Suprapubic skin (tissue), 4 donors: ENCODE measurements at regions not wholly inside any gene's neighbourhood (a gene's known extent, or its start where the extent isn't known, plus 50 kb on each side); places are given as distances from the start of the nearest gene placed in this dataset.
A peak's percentile ranks its signal among the peaks of the same experiment; 100 is the strongest.

Experiments used
- DNase-seq, 2 donors: peaks; one replicate each; pipeline ENCODE4 v3.0.0-alpha.2; 2019; ENCODE audit warnings: low spot score in 2 of 2
- H3K27ac ChIP-seq: fragments of 200-600 bp; sonication (generic); one replicate; pipeline ENCODE4 v1.5.1; 2019
- H3K27me3 ChIP-seq: fragments of 200-600 bp; sonication (generic); one replicate; pipeline ENCODE4 v1.5.1; 2019
- H3K36me3 ChIP-seq: fragments of 200-600 bp; sonication (generic); one replicate; pipeline ENCODE4 v1.5.1; 2019
- H3K4me1 ChIP-seq: fragments of 200-600 bp; sonication (generic); one replicate; pipeline ENCODE4 v1.5.1; 2019
- H3K4me3 ChIP-seq: fragments of 200-600 bp; sonication (generic); one replicate; pipeline ENCODE4 v1.5.1; 2019; ENCODE audit warnings: mild to moderate bottlenecking
- H3K9me3 ChIP-seq: fragments of 200-600 bp; sonication (generic); one replicate; pipeline ENCODE4 v1.5.1; 2019
- CTCF ChIP-seq, 2 donors: fragments of 200-600 bp in 1 of 2; fragments of 450-650 bp in 1 of 2; sonication (generic) in 1 of 2; IDR thresholded peaks; one replicate each; pipeline ENCODE4 v1.5.1; 2016 to 2019; ENCODE audit warnings: antibody characterized with exemption in 2 of 2, mild to moderate bottlenecking in 1 of 2, moderate library complexity in 1 of 2
- EP300 ChIP-seq: sonication (generic); formaldehyde crosslinking; IDR thresholded peaks from one replicate; pipeline ENCODE4 v1.6.1; 2017; ENCODE audit warnings: antibody characterized with exemption
- POLR2A ChIP-seq, 2 donors: fragments of 450-650 bp; IDR thresholded peaks; one replicate each; pipeline ENCODE4 v1.6.1; 2017; ENCODE audit warnings: antibody characterized with exemption in 2 of 2, mild to moderate bottlenecking in 2 of 2, moderate library complexity in 2 of 2
- POLR2AphosphoS5 ChIP-seq, 3 donors: sonication (generic); formaldehyde crosslinking; IDR thresholded peaks; one replicate each; pipeline ENCODE4 v1.6.1; 2017; ENCODE audit warnings: antibody characterized with exemption in 3 of 3
- WGBS: methylation state at CpG from one replicate; pipeline ENCODE4 v1.1.5; 2018; 5-methylcytosine and 5-hydroxymethylcytosine counted together

- TF ChIP-seq POLR2AphosphoS5 (IDR thresholded peaks at IDR 0.05) (no peak), POLR2A (IDR thresholded peaks at IDR 0.05) (no peak), EP300 (no peak), CTCF (IDR thresholded peaks at IDR 0.05) (no peak)
- H3K4me1 ChIP-seq = no peaks in the 10 kb centered on the region
- no peak overlapping the region for H3K4me3 ChIP-seq
- no peaks in the 10 kb centered on the region for H3K9me3 ChIP-seq
- H3K27ac ChIP-seq = no peak overlapping the region
- WGBS = 84% methylated on average over 5 of the region's 5 CpGs
- no peaks in the 10 kb centered on the region for H3K27me3 ChIP-seq
- DNase-seq = no peak
- no peaks in the 10 kb centered on the region for H3K36me3 ChIP-seq
These were observed 109.5 kb downstream of the FANCF start for GRCh38 chr11:22516111-22516510.

GRCh38 chr11:22512457-22512856, 113.2 kb downstream of the FANCF start:
- no peaks in the 10 kb centered on the region for H3K27me3 ChIP-seq
- H3K4me1 ChIP-seq = peaks cover 5% of the 10 kb centered on the region
- no peaks in the 10 kb centered on the region for H3K9me3 ChIP-seq
- TF ChIP-seq CTCF (IDR thresholded peaks at IDR 0.05) (no peak), POLR2A (IDR thresholded peaks at IDR 0.05) (no peak), POLR2AphosphoS5 (IDR thresholded peaks at IDR 0.05) (no peak), EP300 (no peak)
- no peak overlapping the region for H3K4me3 ChIP-seq
- DNase-seq = no peak
- no peak overlapping the region for H3K27ac ChIP-seq
- no peaks in the 10 kb centered on the region for H3K36me3 ChIP-seq
- 14% methylated on average over 1 of the region's 1 CpG for WGBS

- 46% methylated on average over 2 of the region's 2 CpGs for WGBS
- TF ChIP-seq EP300 (no peak), POLR2A (IDR thresholded peaks at IDR 0.05) (no peak), POLR2AphosphoS5 (IDR thresholded peaks at IDR 0.05) (no peak), CTCF (IDR thresholded peaks at IDR 0.05) (no peak)
- H3K4me3 ChIP-seq = no peak overlapping the region
- H3K4me1 ChIP-seq = peaks cover 5% of the 10 kb centered on the region
- H3K27ac ChIP-seq = peak overlapping the region; percentile 30
- H3K36me3 ChIP-seq = no peaks in the 10 kb centered on the region
- DNase-seq = no peak
- H3K27me3 ChIP-seq = no peaks in the 10 kb centered on the region
- H3K9me3 ChIP-seq = no peaks in the 10 kb centered on the region
These were observed 114.9 kb downstream of the FANCF start for GRCh38 chr11:22510741-22511140.

GRCh38 chr11:22510010-22510409, 115.6 kb downstream of the FANCF start:
- 36% methylated on average over 2 of the region's 2 CpGs for WGBS

GRCh38 chr11:22508665-22509064, 117.0 kb downstream of the FANCF start:
- H3K4me3 ChIP-seq = no peak overlapping the region
- H3K27ac ChIP-seq = no peak overlapping the region
- no peaks in the 10 kb centered on the region for H3K27me3 ChIP-seq
- no peaks in the 10 kb centered on the region for H3K9me3 ChIP-seq
- H3K4me1 ChIP-seq = peaks cover 5% of the 10 kb centered on the region
- 92% methylated on average over 2 of the region's 2 CpGs for WGBS
- H3K36me3 ChIP-seq = no peaks in the 10 kb centered on the region
- TF ChIP-seq POLR2AphosphoS5 (IDR thresholded peaks at IDR 0.05) (no peak), EP300 (no peak), POLR2A (IDR thresholded peaks at IDR 0.05) (no peak), CTCF (IDR thresholded peaks at IDR 0.05) (no peak)
- no peak for DNase-seq

More at GRCh38 chr11:22510010-22510409, 115.6 kb downstream of the FANCF start:
- no peak overlapping the region for H3K4me3 ChIP-seq
- H3K36me3 ChIP-seq = no peaks in the 10 kb centered on the region
- H3K27ac ChIP-seq = peak overlapping the region; percentile 30
- H3K27me3 ChIP-seq = no peaks in the 10 kb centered on the region
- no peak for TF ChIP-seq POLR2AphosphoS5 (IDR thresholded peaks at IDR 0.05)
- TF ChIP-seq POLR2A (IDR thresholded peaks at IDR 0.05) = no peak
- no peak for TF ChIP-seq CTCF (IDR thresholded peaks at IDR 0.05)
- no peak for TF ChIP-seq EP300
- no peaks in the 10 kb centered on the region for H3K9me3 ChIP-seq
- H3K4me1 ChIP-seq = peaks cover 5% of the 10 kb centered on the region
- no peak for DNase-seq
